Peyer's patch (tissue), 4 donors: ENCODE measurements at regions not wholly inside any gene's neighbourhood (a gene's known extent, or its start where the extent isn't known, plus 50 kb on each side); places are given as distances from the start of the nearest gene placed in this dataset.

Experiments
- DNase-seq, 3 donors: peaks; one replicate each; pipeline ENCODE4 v3.0.0-alpha.2; 2017 to 2019
- H3K27ac ChIP-seq, 4 donors: fragments of 200-600 bp; sonication (generic); one replicate each; pipeline ENCODE4 v1.5.1; 2016 to 2019
- H3K27me3 ChIP-seq, 2 donors: fragments of 200-600 bp; sonication (generic); one replicate each; pipeline ENCODE4 v1.5.1; 2019
- H3K36me3 ChIP-seq, 3 donors: fragments of 200-600 bp; sonication (generic); one replicate each; pipeline ENCODE4 v1.5.1; 2016 to 2019
- H3K4me1 ChIP-seq, 4 donors: fragments of 200-600 bp; sonication (generic); one replicate each; pipeline ENCODE4 v1.5.1; 2016 to 2019
- H3K4me3 ChIP-seq, 4 donors: fragments of 200-600 bp; sonication (generic); 1 replicate in 3 of 4; 2 replicates in 1 of 4; pipeline ENCODE4 v1.5.1; 2016 to 2019; ENCODE audit warnings: mild to moderate bottlenecking in 1 of 4
- H3K9me3 ChIP-seq, 4 donors: fragments of 200-600 bp; sonication (generic); one replicate each; pipeline ENCODE4 v1.5.1; 2016 to 2019; ENCODE audit warnings: mild to moderate bottlenecking in 1 of 4
- POLR2A ChIP-seq, 2 donors: fragments of 450-650 bp; IDR thresholded peaks; one replicate each; pipeline ENCODE4 v1.5.1; 2017; ENCODE audit warnings: antibody characterized with exemption in 2 of 2, mild to moderate bottlenecking in 2 of 2, moderate library complexity in 2 of 2
- TF ChIP-seq, protein P1 (sequence below), 6 experiments: fragments of 450-650 bp in 4 of 6; fragments of 200-600 bp in 2 of 6; sonication (generic) in 1 of 6; IDR thresholded peaks; one replicate each; pipeline ENCODE4 v1.5.1; 2017 to 2019; ENCODE audit warnings: antibody characterized with exemption in 6 of 6, mild to moderate bottlenecking in 3 of 6, moderate library complexity in 1 of 6

GRCh38 chr2:75925331-75926024 lies 214.8 kb upstream of the GCFC2 start:
- Histone ChIP-seq H3K27me3 (no peaks in the 10 kb centered on the region), H3K36me3 (no peaks in the 10 kb centered on the region), H3K4me3 (no peak overlapping the region), H3K27ac (no peak overlapping the region), H3K9me3 (no peaks in the 10 kb centered on the region), H3K4me1 (no peaks in the 10 kb centered on the region)
- no peak for DNase-seq
- TF ChIP-seq, protein P1, sequence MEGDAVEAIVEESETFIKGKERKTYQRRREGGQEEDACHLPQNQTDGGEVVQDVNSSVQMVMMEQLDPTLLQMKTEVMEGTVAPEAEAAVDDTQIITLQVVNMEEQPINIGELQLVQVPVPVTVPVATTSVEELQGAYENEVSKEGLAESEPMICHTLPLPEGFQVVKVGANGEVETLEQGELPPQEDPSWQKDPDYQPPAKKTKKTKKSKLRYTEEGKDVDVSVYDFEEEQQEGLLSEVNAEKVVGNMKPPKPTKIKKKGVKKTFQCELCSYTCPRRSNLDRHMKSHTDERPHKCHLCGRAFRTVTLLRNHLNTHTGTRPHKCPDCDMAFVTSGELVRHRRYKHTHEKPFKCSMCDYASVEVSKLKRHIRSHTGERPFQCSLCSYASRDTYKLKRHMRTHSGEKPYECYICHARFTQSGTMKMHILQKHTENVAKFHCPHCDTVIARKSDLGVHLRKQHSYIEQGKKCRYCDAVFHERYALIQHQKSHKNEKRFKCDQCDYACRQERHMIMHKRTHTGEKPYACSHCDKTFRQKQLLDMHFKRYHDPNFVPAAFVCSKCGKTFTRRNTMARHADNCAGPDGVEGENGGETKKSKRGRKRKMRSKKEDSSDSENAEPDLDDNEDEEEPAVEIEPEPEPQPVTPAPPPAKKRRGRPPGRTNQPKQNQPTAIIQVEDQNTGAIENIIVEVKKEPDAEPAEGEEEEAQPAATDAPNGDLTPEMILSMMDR (IDR thresholded peaks at IDR 0.05), result no peak
- no peak for TF ChIP-seq POLR2A (IDR thresholded peaks at IDR 0.05)

DNA sequence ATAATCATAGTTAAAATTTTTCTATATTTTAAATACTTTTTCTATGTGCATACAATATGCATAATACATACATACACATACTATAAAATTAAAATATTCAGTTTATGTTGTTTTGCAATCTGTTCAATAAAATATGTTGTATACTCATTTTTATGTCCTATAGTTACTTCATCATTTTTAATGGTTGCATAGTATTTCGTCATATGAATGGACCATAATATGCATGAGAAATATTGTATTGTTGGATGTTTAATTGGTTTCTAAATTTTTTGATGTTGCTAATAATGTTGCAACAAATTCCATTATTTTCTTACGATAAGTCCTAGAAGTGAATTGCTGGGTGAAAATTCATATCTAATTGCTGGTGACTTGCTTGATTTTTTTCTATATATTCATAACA lies 211.5 kb upstream of the GCFC2 start:
- no peak for DNase-seq

DNA sequence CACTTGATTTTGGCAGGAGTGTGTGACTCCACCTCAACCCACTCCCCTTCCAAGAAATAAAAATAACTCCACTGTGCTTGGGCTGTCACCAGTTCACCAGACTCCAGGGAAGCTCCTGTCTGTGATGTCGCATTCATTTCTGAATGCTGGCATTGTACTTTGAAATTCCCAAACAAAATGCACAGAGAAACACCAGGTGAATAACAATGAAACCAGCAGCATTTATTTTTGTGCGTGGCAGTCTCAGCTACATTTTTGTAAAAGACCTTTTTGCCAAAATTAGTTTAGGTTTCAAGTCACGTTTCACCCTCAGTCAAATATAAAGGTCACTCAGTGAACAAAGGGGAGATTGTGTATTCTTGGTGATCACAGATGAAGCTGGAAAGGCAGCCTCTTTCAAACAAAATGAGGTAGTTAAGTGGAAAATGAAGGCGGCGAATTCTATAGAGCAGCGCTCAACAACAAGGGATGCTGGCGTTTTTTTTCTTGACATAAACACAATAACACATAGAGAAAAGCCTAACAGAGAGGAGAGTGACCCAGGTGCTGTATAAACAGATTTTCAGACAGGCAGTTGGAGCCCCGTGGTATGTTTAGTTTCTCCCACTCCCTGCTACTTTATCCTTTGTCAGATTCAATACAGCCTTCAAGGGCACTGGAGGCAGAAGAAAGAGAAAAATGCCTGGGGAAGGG lies 210.3 kb upstream of the GCFC2 start:
- no peak overlapping the region for H3K27ac ChIP-seq
- no peak for TF ChIP-seq POLR2A (IDR thresholded peaks at IDR 0.05)
- TF ChIP-seq, protein P1 (IDR thresholded peaks at IDR 0.05), result no peak

More for the DNA sequence above, 211.5 kb upstream of the GCFC2 start:
- no peaks in the 10 kb centered on the region for H3K36me3 ChIP-seq
- no peak for TF ChIP-seq POLR2A (IDR thresholded peaks at IDR 0.05)
- TF ChIP-seq, protein P1 (IDR thresholded peaks at IDR 0.05), result no peak
- H3K27me3 ChIP-seq, result no peaks in the 10 kb centered on the region
- H3K27ac ChIP-seq, result no peak overlapping the region
- H3K9me3 ChIP-seq, result no peaks in the 10 kb centered on the region
- H3K4me3 ChIP-seq, result no peak overlapping the region
- H3K4me1 ChIP-seq, result no peaks in the 10 kb centered on the region

DNA sequence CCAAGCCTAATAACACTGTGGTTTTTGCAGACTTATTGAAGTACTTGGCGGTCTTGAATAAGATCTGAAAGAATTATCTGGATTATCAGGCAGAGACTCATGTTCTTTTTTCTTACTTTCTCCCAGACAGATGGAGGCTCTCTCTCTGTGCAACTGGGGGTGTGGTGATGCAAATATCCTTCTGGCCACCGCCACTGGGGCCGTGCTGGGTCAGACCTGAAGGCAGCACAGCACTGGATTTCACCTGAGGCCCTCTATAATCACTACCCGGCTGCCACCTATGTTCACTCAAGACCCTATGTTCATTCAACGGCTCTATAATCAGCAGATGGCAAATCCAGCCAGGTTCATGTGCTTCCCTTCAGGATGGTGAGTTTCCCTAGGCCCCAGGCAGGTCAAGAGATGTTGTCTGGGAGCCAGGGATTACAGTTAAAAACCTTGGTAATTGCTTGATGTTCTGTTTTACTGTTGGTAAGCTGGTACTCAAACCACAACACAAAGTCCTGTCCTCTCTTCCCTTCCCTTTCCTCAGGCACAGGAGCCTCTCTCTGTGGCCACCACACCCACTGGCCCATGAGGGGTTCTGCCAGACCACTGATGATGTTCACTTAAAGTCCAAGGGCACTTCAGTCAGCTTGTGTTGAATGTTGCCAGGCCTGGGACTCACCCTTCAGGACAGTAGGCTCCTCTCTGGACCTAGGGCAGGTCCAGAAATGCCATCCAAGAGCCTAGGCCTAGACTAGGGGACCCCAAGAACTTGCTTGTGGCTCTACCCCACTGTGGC lies 205.3 kb upstream of the GCFC2 start:
- Histone ChIP-seq H3K4me3 (no peak overlapping the region), H3K27ac (no peak overlapping the region), H3K9me3 (no peaks in the 10 kb centered on the region), H3K4me1 (no peaks in the 10 kb centered on the region), H3K36me3 (no peaks in the 10 kb centered on the region), H3K27me3 (no peaks in the 10 kb centered on the region)
- no peak for DNase-seq
- TF ChIP-seq POLR2A (IDR thresholded peaks at IDR 0.05), result no peak
- TF ChIP-seq, protein P1 (IDR thresholded peaks at IDR 0.05), result no peak

More for the DNA sequence above, 210.3 kb upstream of the GCFC2 start:
- Histone ChIP-seq H3K27me3 (no peaks in the 10 kb centered on the region), H3K9me3 (no peaks in the 10 kb centered on the region), H3K4me3 (no peak overlapping the region), H3K4me1 (no peaks in the 10 kb centered on the region), H3K36me3 (no peaks in the 10 kb centered on the region)
- no peak for DNase-seq

GRCh38 chr2:75896779-75897366 lies 186.2 kb upstream of the GCFC2 start:
- Histone ChIP-seq H3K27me3 (no peaks in the 10 kb centered on the region), H3K4me3 (no peak overlapping the region), H3K4me1 (no peaks in the 10 kb centered on the region), H3K36me3 (no peaks in the 10 kb centered on the region), H3K9me3 (no peaks in the 10 kb centered on the region), H3K27ac (no peak overlapping the region)
- TF ChIP-seq, protein P1 (IDR thresholded peaks at IDR 0.05), result peak in 3 of 6 experiments; percentile 5 to 36 (median 24)
- no peak for TF ChIP-seq POLR2A (IDR thresholded peaks at IDR 0.05)
- DNase-seq, result no peak
